Activated CD4-positive, alpha-beta T cell treated with anti-CD3 and anti-CD28 coated beads for 48 hours (primary cell): ENCODE measurements at regions not wholly inside any gene's neighbourhood (a gene's known extent, or its start where the extent isn't known, plus 50 kb on each side); places are given as distances from the start of the nearest gene placed in this dataset.

Experiments
- DNase-seq: peaks from one replicate; pipeline ENCODE4 v3.0.0-alpha.2; 2020

- no peak for DNase-seq
These were observed 283.1 kb upstream of the SPANXN4 start for GRCh38 chrX:142742581-142742980.

DNA sequence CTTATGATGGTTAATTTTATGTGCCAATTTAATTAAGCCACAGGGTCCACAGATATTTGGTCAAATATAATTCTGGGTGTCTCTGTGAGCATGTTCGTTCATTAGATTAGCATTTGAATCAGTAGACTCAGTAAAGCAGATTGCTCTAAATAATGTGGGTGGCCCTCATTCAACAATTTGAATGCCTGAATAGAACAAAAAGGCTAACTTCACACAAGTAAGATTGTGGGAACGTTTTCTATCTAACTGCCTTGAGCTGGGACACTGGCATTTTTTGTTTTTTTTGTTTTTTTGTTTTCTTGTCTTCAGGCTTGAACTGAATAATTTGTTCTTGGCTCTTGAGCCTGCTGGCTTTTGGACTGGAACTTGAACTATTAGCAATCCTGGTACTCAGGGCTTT lies 292.4 kb upstream of the SPANXN4 start:
- DNase-seq: no peak

GRCh38 chrX:142711796-142712290 lies 313.9 kb upstream of the SPANXN4 start:
- DNase-seq: no peak

DNA sequence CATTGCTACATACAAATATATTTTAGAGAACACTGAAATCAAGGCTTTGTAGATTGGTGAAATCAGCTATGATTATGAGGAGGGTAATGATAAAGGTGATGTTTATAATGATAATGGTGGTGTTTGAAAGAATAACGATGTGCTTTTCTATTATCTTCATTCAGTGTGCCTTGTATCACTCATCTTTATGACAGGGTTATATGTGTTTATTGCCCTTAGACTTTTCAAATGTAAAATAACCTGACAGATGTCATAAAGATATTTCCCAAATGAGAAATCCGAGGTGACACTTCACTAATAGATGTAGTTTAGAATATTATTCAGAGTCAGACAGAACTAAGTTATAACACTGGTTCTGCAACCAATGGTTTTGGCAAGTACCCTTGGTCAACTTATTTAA lies 323.0 kb upstream of the SPANXN4 start:
- DNase-seq: no peak

- DNase-seq: no peak
These were observed 337.5 kb upstream of the SPANXN4 start for GRCh38 chrX:142688256-142688655.

DNA sequence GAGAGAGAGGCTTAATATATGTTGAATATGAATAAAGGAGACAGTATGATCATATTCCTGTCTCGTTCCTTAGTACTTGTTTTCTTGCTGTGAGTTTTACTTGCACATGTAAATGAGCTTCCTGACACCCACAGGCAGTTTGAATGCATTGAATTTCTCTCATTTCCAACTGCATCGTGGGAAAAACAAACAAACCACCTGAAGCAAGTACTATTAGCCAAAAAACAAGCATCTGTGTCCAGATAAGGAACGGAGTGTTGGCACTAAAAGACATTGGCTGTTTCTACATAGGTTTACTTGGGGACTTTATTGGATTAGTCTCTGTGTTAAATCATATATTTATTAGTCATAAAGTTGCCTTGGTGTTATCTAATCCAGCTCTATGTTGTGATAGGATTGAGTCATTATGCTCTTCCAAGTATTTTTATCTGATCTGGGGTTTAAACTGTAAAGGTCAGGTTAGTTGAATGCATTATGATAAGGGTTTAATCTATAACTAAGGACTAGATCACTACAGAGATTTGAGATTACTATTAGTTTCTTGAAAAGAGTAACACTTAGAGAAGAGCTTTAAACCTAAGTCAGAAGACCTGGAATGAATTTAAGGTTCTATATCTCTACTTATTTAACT lies 339.0 kb upstream of the SPANXN4 start:
- no peak for DNase-seq

DNA sequence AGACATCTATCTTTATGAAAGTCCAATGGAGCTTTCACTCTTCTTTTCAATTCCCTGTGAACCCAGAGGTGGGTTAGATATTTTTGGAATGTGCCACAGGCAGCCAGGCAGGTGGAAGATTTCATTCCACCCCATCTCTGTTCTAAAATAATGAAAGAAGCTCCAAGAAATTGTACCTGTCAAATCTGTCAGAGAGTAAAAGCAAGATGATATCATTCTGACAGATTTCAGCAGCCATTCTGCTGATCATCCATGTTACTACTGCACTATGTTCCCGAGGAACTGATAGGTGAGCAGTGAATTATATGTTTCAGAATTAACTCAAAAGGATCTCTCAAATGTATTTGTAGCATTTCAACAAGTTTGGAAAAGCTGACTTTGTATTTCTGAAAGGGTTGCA lies 339.5 kb upstream of the SPANXN4 start:
- DNase-seq: no peak

GRCh38 chrX:142680038-142680437 lies 345.7 kb upstream of the SPANXN4 start:
- no peak for DNase-seq

GRCh38 chrX:142671036-142671435 lies 354.7 kb upstream of the SPANXN4 start:
- DNase-seq: no peak

DNA sequence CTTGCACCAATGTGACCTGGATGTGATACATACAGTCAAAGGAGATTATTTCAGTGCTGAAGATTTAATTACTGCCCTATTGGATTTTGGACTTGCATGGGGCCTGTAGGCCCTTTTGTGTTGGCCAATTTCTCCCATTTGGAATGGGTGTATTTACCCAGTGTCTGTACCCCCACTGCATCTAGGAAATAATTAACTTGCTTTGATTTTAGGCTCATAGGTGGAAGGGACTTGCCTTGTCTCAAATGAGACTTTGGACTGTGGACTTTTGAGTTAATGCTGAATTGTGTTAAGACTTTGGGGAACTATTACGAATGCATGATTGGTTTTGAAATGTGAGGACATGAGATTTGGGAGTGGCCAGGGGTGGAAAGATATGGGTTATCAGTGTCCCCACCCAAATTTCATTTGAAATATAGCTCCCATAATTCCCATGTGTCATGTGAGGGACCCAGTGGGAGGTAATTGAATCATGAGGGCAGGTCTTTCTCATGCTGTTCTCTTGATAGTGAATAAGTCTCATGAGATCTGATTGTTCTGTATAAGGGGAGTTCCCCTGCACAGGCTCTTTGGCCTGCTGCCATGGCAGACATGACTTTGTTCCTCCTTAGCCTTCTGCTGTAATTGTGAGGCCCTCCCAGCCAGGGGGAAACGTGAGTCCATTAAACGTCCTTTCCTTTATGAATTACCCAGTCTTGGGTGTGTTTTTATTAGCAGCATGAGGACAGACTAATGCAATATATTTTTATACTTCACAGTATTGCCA lies 362.2 kb upstream of the SPANXN4 start:
- DNase-seq: no peak

- no peak for DNase-seq
These were observed 364.0 kb upstream of the SPANXN4 start for GRCh38 chrX:142661696-142662095.

DNA sequence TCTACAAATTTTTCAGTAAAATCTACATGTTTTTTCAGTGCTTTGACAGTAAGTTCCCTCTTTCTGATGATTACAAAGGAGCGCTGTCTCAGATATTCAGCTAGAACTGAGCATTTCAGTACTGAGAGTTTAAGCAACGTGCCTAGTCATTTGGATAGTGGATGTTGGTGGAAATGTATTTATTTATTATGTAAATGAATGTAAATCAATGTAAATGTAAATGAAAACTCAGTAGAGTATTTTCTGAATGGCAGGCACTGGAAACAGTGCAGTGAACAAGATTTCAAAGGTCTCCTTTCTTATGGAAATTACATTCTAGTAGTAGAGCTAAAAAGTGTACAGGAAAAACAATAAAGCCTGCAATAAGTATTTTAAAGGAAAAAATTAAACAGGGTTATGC lies 370.2 kb upstream of the SPANXN4 start:
- DNase-seq: no peak

DNA sequence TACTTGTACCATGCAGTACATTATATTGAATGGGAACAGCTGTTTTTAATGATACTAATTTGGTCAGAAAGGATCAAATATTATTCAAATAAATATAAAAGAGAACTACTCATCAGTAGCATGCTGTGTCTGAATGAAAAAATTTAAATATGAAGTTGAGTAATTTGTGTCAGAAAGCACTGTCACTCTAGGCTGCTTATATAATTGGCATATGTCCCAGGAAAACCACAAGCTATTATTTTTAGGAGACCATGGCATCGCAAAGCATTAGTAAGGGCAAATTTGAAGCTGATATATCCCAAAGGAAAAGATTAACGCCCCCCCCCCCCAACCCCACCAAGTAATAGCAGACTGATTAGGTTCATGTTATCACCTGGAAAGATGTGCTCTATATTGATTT lies 388.5 kb upstream of the SPANXN4 start:
- DNase-seq: no peak

DNA sequence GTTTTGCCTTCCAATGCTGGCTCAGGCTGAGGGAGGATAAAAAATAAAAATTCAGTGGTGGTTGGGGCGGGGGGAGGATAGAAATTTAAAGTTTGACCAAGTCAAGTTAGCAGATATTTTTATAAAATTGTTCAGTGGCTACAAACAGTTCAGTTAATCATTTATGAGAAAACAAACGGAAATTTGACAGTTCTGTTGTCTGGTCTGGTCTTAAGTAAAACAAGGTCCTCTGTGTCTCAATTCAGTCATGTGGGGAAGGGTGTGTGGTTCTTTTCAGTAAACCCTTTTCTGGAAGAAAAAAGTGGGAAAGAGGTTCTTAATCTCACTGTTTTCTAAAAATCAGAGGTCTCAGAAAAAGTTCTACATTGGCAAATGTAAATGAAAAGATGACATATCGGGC lies 409.1 kb upstream of the SPANXN4 start:
- DNase-seq: no peak

GRCh38 chrX:142613403-142613802 lies 408.3 kb upstream of the MAGEC2 start:
- no peak for DNase-seq

GRCh38 chrX:142606629-142607028 lies 401.5 kb upstream of the MAGEC2 start:
- peak; percentile 1 for DNase-seq

DNA sequence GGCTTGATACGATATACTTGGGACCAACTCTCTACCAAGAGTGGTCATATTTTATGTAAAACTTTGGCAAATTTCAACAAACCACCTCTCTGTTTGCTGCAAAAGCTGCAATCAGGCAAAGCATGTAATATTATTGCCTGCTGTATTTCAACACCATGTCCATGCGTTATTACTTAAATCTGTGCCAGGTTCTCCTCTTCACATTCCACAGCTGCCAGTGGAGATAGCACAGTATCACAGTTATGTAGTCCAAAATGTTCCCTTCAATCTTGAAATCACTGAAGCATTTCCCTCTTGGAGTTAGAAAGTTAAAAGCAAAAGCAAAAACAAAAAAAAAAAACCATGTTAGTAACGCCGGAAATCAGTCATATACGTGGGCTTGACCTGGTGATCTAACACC lies 396.7 kb upstream of the MAGEC2 start:
- DNase-seq: no peak

DNA sequence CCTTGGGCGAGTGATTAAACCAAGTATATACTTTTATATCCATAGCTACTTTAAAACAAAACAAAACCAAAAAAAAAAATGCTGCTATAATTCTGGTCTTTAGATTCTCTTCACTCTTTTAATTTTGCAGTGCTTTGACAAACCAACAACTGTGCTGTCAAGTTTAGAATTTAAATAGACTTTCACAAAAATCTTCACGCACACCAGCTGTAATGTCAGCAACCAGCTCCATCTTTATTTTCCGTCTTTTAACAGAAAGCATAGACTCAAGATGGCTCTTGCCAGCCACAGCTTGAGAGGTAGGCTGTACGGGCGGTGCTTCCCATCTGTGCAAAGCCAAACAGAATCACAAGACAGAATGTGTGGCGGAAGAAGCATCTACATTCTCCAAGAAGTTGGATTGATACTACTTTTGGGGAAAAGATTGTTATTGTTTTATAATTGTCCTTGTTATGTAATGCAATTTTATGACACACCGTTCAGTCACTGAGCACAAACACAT lies 388.3 kb upstream of the MAGEC2 start:
- no peak for DNase-seq

DNA sequence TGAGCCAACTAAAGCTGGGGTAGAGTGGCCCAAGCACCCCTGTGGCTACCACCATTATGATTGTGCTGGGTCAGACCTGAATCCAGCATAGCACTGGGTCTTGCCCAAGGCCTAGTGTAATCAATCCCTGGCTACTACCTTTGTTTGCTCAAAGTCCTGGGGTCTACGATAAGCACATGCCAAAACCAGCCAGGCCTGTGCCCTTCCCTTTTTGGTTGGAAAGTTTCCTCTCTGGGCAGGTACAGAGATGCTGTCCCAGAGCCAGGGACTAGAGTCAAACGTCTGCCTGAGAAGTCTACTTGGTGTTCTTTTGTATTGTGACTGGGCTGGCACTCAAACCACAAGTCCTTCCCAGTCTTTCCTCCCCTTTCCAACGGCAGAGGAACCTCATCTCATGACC lies 371.5 kb upstream of the MAGEC2 start:
- DNase-seq: no peak

DNA sequence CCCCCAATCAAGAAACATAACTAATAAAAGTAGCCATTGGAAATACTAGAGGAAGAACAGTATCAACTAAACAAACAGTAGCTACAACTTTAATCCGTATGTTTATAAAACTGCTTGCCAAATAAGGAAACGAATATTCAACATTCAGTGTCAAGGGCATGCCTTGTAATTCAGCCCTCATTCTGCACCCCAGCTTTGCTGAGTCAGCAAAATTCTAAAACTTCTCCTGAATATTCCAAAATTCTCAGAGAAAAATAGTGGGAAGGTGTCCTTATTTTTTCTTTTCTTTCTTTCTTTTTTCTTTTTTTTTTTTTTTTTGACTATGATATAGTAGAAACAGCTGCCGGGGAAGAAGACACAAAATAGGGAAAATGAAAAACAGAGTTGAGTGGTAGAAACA lies 344.8 kb upstream of the MAGEC2 start:
- DNase-seq: no peak

- no peak for DNase-seq
These were observed 300.7 kb upstream of the MAGEC2 start for GRCh38 chrX:142505839-142506238.

- no peak for DNase-seq
These were observed 299.0 kb upstream of the MAGEC2 start for GRCh38 chrX:142503967-142504643.

- DNase-seq: no peak
These were observed 297.4 kb upstream of the MAGEC2 start for GRCh38 chrX:142502441-142502840.

DNA sequence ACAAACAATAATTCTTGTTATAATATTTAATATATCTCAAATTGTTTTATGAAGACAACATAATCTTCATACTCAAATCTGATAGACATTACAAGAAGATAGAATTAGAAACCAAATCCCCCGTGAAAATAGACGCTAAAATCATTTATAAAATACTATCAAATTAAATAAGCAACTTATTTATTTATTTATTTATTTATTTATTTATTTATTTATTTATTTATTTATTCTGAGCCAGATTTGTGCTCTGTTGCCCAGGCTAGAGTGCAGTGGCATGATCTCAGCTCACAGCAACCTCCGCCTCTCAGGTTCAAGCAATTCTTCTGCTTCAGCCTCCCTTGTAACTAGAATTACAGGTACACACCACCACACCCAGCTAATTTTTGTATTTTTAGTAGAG lies 294.9 kb upstream of the MAGEC2 start:
- DNase-seq: no peak
